ENCODE measurements at regions not wholly inside any gene's neighbourhood (a gene's known extent, or its start where the extent isn't known, plus 50 kb on each side); places are given as distances from the start of the nearest gene placed in this dataset.
A peak's percentile ranks its signal among the peaks of the same experiment; 100 is the strongest.

DNA sequence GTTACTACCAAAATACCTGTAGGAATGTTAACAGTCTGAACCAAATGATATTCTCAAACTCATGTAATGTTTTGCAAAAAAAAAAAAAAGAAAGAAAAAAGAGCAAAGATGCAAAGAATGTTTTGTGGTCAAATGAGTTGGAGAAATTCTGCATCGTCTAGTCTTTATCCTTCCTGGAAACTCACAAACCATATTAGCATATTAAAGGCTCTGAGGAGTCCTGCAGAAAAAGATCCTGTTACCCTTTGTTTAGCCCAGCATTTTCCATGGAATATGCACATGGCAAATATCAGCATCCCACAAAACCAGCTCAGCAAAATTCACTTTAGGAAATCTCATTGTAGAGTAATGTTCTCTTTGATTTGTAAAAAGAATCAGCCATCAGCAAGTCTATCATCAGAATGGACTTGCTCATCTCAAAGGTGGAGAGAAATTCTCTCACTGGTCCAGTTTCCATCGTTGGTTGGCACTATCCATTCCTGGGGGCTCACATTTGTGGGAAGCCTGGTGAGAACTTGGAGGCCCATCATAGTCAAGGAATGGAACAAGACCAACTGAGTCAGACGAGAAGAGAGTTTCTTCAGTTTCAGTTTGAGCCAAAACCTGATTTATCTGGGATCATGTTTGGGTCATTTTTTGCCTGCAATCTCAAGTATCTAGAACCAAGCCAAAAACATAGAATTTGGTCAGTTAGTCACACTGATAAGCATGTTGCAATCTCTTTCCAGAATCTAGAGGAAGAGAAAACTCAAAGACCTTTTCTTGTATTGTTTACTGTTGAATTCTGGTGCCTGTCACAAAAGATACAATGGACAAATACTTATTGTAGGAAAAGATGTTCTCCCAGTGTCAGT lies 129.8 kb downstream of the TBX5 start:
- no peak for DNase-seq
- Histone ChIP-seq H3K4me3 (ENCODE audit: low read depth, low read length) (no peak overlapping the region), H3K9me3 (ENCODE audit: severe bottlenecking) (no peaks in the 10 kb centered on the region), H3K36me3 (no peaks in the 10 kb centered on the region), H3K27ac (no peak overlapping the region), H3K27me3 (ENCODE audit: insufficient read depth, low read depth, severe bottlenecking) (peaks cover 61% of the 10 kb centered on the region)
- TF ChIP-seq, protein P1, sequence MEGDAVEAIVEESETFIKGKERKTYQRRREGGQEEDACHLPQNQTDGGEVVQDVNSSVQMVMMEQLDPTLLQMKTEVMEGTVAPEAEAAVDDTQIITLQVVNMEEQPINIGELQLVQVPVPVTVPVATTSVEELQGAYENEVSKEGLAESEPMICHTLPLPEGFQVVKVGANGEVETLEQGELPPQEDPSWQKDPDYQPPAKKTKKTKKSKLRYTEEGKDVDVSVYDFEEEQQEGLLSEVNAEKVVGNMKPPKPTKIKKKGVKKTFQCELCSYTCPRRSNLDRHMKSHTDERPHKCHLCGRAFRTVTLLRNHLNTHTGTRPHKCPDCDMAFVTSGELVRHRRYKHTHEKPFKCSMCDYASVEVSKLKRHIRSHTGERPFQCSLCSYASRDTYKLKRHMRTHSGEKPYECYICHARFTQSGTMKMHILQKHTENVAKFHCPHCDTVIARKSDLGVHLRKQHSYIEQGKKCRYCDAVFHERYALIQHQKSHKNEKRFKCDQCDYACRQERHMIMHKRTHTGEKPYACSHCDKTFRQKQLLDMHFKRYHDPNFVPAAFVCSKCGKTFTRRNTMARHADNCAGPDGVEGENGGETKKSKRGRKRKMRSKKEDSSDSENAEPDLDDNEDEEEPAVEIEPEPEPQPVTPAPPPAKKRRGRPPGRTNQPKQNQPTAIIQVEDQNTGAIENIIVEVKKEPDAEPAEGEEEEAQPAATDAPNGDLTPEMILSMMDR (IDR thresholded peaks at IDR 0.05; ENCODE audit: low read depth, low read length), result no peak

DNA sequence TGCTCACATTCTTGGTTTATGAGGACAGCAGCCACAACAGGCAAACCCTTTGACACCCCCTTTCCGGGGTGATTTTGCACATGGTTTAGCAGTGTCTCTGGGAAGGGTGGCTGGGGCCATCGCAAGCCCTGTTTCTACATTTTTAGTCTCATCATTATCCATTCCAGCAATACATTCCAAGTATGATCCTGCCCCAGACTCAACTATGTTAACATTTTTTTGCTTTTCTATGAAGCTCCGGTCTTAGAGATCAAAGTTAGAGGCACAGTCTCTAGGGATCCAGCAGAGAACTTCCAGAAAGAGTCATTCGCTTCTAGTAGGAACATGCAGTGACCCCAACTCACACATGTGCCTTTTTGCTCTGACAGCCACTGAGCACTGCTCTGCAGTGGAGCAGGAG lies 130.9 kb downstream of the TBX5 start:
- no peaks in the 10 kb centered on the region for H3K36me3 ChIP-seq
- no peak overlapping the region for H3K27ac ChIP-seq
- DNase-seq, result no peak
- H3K27me3 ChIP-seq (ENCODE audit: insufficient read depth, low read depth, severe bottlenecking), result peaks cover 61% of the 10 kb centered on the region
- no peak overlapping the region for H3K4me3 ChIP-seq (ENCODE audit: low read depth, low read length)
- no peaks in the 10 kb centered on the region for H3K9me3 ChIP-seq (ENCODE audit: severe bottlenecking)
- TF ChIP-seq, protein P1 (IDR thresholded peaks at IDR 0.05; ENCODE audit: low read depth, low read length), result no peak

DNA sequence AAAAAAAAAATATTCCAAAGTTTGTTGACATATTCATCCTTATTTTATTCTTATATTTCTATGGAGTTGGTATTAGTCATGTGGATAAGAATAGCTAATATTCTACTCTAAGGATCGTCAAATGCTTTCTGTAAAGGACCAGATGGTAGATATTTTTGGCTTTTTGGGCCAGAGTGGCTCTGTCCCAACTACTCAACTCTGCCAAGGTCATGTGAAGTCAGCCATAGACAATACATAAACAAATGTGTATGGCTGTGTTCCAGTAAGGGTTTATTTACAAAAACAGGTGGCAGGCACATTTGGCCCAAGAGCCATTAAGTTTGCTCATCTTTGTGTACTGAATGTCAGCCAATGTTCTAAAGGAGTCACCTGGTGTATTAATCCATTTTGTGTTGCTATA lies 131.8 kb downstream of the TBX5 start:
- H3K27ac ChIP-seq, result no peak overlapping the region
- no peaks in the 10 kb centered on the region for H3K36me3 ChIP-seq
- H3K27me3 ChIP-seq (ENCODE audit: insufficient read depth, low read depth, severe bottlenecking), result peaks cover 57% of the 10 kb centered on the region
- no peak overlapping the region for H3K4me3 ChIP-seq (ENCODE audit: low read depth, low read length)
- no peaks in the 10 kb centered on the region for H3K9me3 ChIP-seq (ENCODE audit: severe bottlenecking)
- TF ChIP-seq, protein P1 (IDR thresholded peaks at IDR 0.05; ENCODE audit: low read depth, low read length), result no peak
- no peak for DNase-seq

DNA sequence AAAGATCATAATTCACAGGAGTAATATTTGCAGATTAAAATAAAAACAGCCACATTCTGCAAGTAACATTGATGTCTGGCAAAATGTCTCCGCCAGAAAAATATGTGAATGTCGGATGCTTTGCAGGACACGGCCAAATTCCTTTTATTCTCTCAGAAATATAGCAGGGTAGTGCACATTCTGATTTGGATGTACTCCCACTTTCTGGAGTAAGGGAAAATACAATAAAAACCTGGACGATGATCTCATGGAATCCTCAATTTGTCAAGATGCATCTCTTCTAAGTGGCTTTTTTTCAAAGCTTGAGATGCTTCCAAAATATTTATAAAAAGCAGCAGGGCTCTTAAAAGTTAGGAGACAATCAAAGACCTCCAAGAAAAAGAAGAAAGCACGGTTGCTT lies 133.3 kb downstream of the TBX5 start:
- Histone ChIP-seq H3K27me3 (ENCODE audit: insufficient read depth, low read depth, severe bottlenecking) (peaks cover 58% of the 10 kb centered on the region), H3K36me3 (no peaks in the 10 kb centered on the region), H3K9me3 (ENCODE audit: severe bottlenecking) (no peaks in the 10 kb centered on the region), H3K4me3 (ENCODE audit: low read depth, low read length) (no peak overlapping the region), H3K27ac (no peak overlapping the region)
- DNase-seq, result no peak
- TF ChIP-seq, protein P1 (IDR thresholded peaks at IDR 0.05; ENCODE audit: low read depth, low read length), result no peak

DNA sequence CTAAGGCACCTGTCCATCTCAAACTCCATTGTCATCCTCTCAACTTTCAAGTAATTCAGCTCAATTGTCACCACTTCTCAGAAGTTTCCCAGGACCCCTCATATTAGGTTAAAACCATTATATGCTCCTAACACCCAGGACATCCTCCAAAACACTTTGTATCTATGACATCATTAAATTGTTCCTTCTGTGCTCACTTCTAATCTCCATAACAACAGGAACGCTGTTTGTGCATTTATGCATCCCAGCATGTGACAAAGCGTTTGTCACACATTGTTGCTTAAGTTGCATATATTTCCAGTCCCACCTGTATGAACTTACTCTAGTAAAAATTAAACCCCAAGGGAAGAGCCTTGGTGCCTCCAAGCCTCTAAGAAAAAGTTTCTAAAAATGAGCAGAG lies 133.9 kb downstream of the TBX5 start:
- TF ChIP-seq, protein P1 (IDR thresholded peaks at IDR 0.05; ENCODE audit: low read depth, low read length), result no peak
- Histone ChIP-seq H3K27me3 (ENCODE audit: insufficient read depth, low read depth, severe bottlenecking) (peaks cover 56% of the 10 kb centered on the region), H3K9me3 (ENCODE audit: severe bottlenecking) (no peaks in the 10 kb centered on the region), H3K4me3 (ENCODE audit: low read depth, low read length) (no peak overlapping the region), H3K27ac (no peak overlapping the region), H3K36me3 (no peaks in the 10 kb centered on the region)
- no peak for DNase-seq

DNA sequence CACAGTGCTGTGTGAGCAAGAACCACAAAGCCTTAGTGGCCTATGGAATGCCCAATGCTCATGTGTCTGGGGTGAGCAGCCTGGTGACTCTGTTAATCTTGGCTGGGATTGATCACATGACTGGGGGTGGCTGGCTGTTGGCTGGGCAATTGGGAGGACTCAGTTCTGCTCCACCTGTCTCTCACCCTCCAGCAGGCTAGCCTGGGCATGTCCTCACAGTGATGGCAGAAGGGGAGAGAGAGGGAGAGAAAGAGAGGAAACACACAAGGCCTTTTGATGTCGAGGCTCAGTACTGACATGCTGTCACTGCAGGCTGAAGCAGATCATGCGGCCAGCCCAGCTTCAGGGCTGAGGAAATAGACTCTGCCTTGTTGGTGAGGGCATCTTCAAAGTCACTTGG lies 136.8 kb downstream of the TBX5 start:
- Histone ChIP-seq H3K27me3 (ENCODE audit: insufficient read depth, low read depth, severe bottlenecking) (peaks cover 47% of the 10 kb centered on the region), H3K9me3 (ENCODE audit: severe bottlenecking) (no peaks in the 10 kb centered on the region), H3K36me3 (no peaks in the 10 kb centered on the region), H3K27ac (no peak overlapping the region), H3K4me3 (ENCODE audit: low read depth, low read length) (no peak overlapping the region)
- TF ChIP-seq, protein P1 (IDR thresholded peaks at IDR 0.05; ENCODE audit: low read depth, low read length), result no peak
- DNase-seq, result peak; percentile 22

Measured in WERI-Rb-1 (cell line).